WTC11 (cell line): ENCODE measurements at regions not wholly inside any gene's neighbourhood (a gene's known extent, or its start where the extent isn't known, plus 50 kb on each side); places are given as distances from the start of the nearest gene placed in this dataset.

Source experiments
- ATAC-seq: fragments of 200-7000 bp; cut with Tn5 transposase; 2 replicates; pipeline ENCODE4 v1.10.0; 2021; ENCODE audit warnings: mild to moderate bottlenecking, moderate library complexity
- CTCF ChIA-PET: fragments of 300-600 bp; sonication (Branson Sonifier 250); formaldehyde crosslinking; loops from one replicate; lab custom pipeline; 2021; ENCODE audit warnings: antibody characterized with exemption; lab: Charles Lee
- POLR2A ChIA-PET: fragments of 350-600 bp; sonication (Branson Sonifier 250); formaldehyde crosslinking; loops from one replicate; lab custom pipeline; 2021; ENCODE audit warnings: antibody characterized with exemption; lab: Charles Lee
- DNase-seq: peaks from one replicate; pipeline ENCODE4 v3.0.0; 2021; ENCODE audit warnings: low spot score
- H3K27ac Mint-ChIP-seq: 2 replicates; pipeline ENCODE4 v1.8.0; 2021; ENCODE audit warnings: mixed read lengths
- H3K27me3 Mint-ChIP-seq: 2 replicates; pipeline ENCODE4 v1.8.0; 2021; ENCODE audit warnings: low read depth, mild to moderate bottlenecking, moderate library complexity, mixed read lengths
- H3K36me3 Mint-ChIP-seq: 2 replicates; pipeline ENCODE4 v1.8.0; 2021; ENCODE audit warnings: mixed read lengths
- H3K4me1 Mint-ChIP-seq: 2 replicates; pipeline ENCODE4 v1.8.0; 2022; ENCODE audit warnings: mixed read lengths
- H3K4me3 Mint-ChIP-seq: 2 replicates; pipeline ENCODE4 v1.8.0; 2021; ENCODE audit warnings: mild to moderate bottlenecking, moderate library complexity, mixed read lengths
- H3K9me3 Mint-ChIP-seq: 2 replicates; pipeline ENCODE4 v1.8.0; 2021; ENCODE audit warnings: mixed read lengths
- CREB1 ChIP-seq: sonication (generic); formaldehyde crosslinking; IDR thresholded peaks from 2 replicates; pipeline ENCODE4 v1.8.0; 2023; ENCODE audit warnings: mild to moderate bottlenecking, missing genetic modification reagents
- FOXJ3 ChIP-seq: sonication (generic); formaldehyde crosslinking; IDR thresholded peaks from 2 replicates; pipeline ENCODE4 v1.9.0; 2021; ENCODE audit warnings: missing genetic modification reagents, mild to moderate bottlenecking, borderline replicate concordance
- HMGA2 ChIP-seq: fragments of 250-450 bp; sonication (Bioruptor Pico); IDR thresholded peaks from 2 replicates; pipeline ENCODE4 v1.4.0; 2021; ENCODE audit warnings: mild to moderate bottlenecking, moderate library complexity
- MXD4 ChIP-seq: fragments of 250-450 bp; sonication (Bioruptor Pico); IDR thresholded peaks from 2 replicates; pipeline ENCODE4 v1.8.0; 2021; ENCODE audit warnings: mild to moderate bottlenecking, moderate library complexity, borderline replicate concordance
- MYBL2 ChIP-seq: sonication (generic); formaldehyde crosslinking; IDR thresholded peaks from 2 replicates; pipeline ENCODE4 v1.8.1; 2023; ENCODE audit warnings: mild to moderate bottlenecking, moderate library complexity, missing genetic modification reagents
- NFATC4 ChIP-seq: fragments of 250-450 bp; sonication (Bioruptor Pico); IDR thresholded peaks from 2 replicates; pipeline ENCODE4 v1.9.0; 2021; ENCODE audit warnings: mild to moderate bottlenecking
- RELA ChIP-seq: sonication (generic); formaldehyde crosslinking; IDR thresholded peaks from 2 replicates; pipeline ENCODE4 v1.8.1; 2022; ENCODE audit warnings: missing genetic modification reagents, mild to moderate bottlenecking, borderline replicate concordance
- ZNF121 ChIP-seq: sonication (generic); formaldehyde crosslinking; IDR thresholded peaks from 2 replicates; pipeline ENCODE4 v1.8.0; 2023; ENCODE audit warnings: missing genetic modification reagents
- ZNF232 ChIP-seq: sonication (generic); formaldehyde crosslinking; IDR thresholded peaks from 2 replicates; pipeline ENCODE4 v1.8.0; 2022; ENCODE audit warnings: mild to moderate bottlenecking, missing genetic modification reagents
- ZNF416 ChIP-seq: fragments of 250-450 bp; sonication (Bioruptor Pico); IDR thresholded peaks from 2 replicates; pipeline ENCODE4 v1.9.0; 2021; ENCODE audit warnings: mild to moderate bottlenecking, inconsistent platforms
- ZNF671 ChIP-seq: fragments of 250-450 bp; sonication (Bioruptor Pico); IDR thresholded peaks from 2 replicates; pipeline ENCODE4 v1.8.0; 2021; ENCODE audit warnings: mild to moderate bottlenecking
- TF ChIP-seq, protein P1 (sequence below): sonication (generic); formaldehyde crosslinking; IDR thresholded peaks from 2 replicates; pipeline ENCODE4 v1.8.1; 2022; ENCODE audit warnings: mild to moderate bottlenecking, missing genetic modification reagents, moderate library complexity, borderline replicate concordance
- TF ChIP-seq, protein P2 (sequence below): sonication (generic); formaldehyde crosslinking; IDR thresholded peaks from 2 replicates; pipeline ENCODE4 v1.8.1; 2022; ENCODE audit warnings: low read depth, missing genetic modification reagents, borderline replicate concordance
- TF ChIP-seq, protein P3 (sequence below): sonication (generic); formaldehyde crosslinking; IDR thresholded peaks from 2 replicates; pipeline ENCODE4 v1.8.1; 2023; ENCODE audit warnings: mild to moderate bottlenecking, missing genetic modification reagents, borderline replicate concordance
- TF ChIP-seq, protein P4 (sequence below): fragments of 250-450 bp; sonication (Bioruptor Pico); IDR thresholded peaks from 2 replicates; pipeline ENCODE4 v1.8.0; 2021; ENCODE audit warnings: mild to moderate bottlenecking
- TF ChIP-seq, protein P5 (sequence below): fragments of 250-450 bp; sonication (Bioruptor Pico); IDR thresholded peaks from 2 replicates; pipeline ENCODE4 v1.9.0; 2021; ENCODE audit warnings: moderate library complexity, mild to moderate bottlenecking, inconsistent platforms, borderline replicate concordance
- TF ChIP-seq, protein P6 (sequence below): sonication (generic); formaldehyde crosslinking; conservative IDR thresholded peaks from 2 replicates; pipeline ENCODE4 v1.8.1; 2023; ENCODE audit warnings: mild to moderate bottlenecking, low read depth, missing genetic modification reagents, moderate library complexity

DNA sequence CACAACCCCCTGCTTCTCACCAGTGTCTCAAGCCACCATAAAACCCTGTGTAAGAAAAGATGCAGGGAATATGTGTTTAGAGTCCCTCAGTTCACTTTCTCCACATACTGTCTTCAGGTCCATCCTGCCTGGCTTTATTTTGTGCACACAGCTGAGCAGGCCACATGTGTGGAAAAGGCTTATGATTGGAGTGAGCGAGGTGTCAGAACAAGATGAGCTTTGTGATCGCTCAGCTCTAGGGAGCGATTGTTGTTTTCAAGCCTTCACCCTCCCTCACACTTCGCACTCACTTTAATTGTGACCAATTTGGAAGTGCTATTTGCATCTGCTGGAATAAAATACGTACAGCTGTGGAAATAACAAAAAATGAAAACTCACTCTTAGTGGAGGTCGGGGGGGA is 931.1 kb upstream of the TENM4 start:
- POLR2A ChIA-PET: no interaction called here
- no peak overlapping the region for H3K27ac Mint-ChIP-seq
- H3K4me3 Mint-ChIP-seq: no peak overlapping the region
- TF ChIP-seq, protein P1, sequence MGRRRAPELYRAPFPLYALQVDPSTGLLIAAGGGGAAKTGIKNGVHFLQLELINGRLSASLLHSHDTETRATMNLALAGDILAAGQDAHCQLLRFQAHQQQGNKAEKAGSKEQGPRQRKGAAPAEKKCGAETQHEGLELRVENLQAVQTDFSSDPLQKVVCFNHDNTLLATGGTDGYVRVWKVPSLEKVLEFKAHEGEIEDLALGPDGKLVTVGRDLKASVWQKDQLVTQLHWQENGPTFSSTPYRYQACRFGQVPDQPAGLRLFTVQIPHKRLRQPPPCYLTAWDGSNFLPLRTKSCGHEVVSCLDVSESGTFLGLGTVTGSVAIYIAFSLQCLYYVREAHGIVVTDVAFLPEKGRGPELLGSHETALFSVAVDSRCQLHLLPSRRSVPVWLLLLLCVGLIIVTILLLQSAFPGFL (CRISPR knock-in tag): no peak
- TF ChIP-seq CREB1 (CRISPR knock-in tag) (no peak), MYBL2 (CRISPR knock-in tag) (no peak), RELA (CRISPR knock-in tag) (no peak), ZNF671 (no peak), ZNF232 (CRISPR knock-in tag) (no peak), ZNF121 (CRISPR knock-in tag) (no peak), ZNF416 (CRISPR knock-in tag) (no peak), HMGA2 (CRISPR knock-in tag) (no peak)
- TF ChIP-seq, protein P2, sequence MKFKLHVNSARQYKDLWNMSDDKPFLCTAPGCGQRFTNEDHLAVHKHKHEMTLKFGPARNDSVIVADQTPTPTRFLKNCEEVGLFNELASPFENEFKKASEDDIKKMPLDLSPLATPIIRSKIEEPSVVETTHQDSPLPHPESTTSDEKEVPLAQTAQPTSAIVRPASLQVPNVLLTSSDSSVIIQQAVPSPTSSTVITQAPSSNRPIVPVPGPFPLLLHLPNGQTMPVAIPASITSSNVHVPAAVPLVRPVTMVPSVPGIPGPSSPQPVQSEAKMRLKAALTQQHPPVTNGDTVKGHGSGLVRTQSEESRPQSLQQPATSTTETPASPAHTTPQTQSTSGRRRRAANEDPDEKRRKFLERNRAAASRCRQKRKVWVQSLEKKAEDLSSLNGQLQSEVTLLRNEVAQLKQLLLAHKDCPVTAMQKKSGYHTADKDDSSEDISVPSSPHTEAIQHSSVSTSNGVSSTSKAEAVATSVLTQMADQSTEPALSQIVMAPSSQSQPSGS (CRISPR knock-in tag): no peak
- TF ChIP-seq, protein P3, sequence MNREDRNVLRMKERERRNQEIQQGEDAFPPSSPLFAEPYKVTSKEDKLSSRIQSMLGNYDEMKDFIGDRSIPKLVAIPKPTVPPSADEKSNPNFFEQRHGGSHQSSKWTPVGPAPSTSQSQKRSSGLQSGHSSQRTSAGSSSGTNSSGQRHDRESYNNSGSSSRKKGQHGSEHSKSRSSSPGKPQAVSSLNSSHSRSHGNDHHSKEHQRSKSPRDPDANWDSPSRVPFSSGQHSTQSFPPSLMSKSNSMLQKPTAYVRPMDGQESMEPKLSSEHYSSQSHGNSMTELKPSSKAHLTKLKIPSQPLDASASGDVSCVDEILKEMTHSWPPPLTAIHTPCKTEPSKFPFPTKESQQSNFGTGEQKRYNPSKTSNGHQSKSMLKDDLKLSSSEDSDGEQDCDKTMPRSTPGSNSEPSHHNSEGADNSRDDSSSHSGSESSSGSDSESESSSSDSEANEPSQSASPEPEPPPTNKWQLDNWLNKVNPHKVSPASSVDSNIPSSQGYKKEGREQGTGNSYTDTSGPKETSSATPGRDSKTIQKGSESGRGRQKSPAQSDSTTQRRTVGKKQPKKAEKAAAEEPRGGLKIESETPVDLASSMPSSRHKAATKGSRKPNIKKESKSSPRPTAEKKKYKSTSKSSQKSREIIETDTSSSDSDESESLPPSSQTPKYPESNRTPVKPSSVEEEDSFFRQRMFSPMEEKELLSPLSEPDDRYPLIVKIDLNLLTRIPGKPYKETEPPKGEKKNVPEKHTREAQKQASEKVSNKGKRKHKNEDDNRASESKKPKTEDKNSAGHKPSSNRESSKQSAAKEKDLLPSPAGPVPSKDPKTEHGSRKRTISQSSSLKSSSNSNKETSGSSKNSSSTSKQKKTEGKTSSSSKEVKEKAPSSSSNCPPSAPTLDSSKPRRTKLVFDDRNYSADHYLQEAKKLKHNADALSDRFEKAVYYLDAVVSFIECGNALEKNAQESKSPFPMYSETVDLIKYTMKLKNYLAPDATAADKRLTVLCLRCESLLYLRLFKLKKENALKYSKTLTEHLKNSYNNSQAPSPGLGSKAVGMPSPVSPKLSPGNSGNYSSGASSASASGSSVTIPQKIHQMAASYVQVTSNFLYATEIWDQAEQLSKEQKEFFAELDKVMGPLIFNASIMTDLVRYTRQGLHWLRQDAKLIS (CRISPR knock-in tag): no peak
- TF ChIP-seq, all 79 proteins: peak for 0
- Mint-ChIP-seq H3K4me1 (no peaks in the 10 kb centered on the region), H3K9me3 (no peaks in the 10 kb centered on the region), H3K36me3 (no peaks in the 10 kb centered on the region), H3K27me3 (peaks cover 26% of the 10 kb centered on the region)
- CTCF ChIA-PET: no interaction called here
- ATAC-seq (no peak), DNase-seq (no peak)

DNA sequence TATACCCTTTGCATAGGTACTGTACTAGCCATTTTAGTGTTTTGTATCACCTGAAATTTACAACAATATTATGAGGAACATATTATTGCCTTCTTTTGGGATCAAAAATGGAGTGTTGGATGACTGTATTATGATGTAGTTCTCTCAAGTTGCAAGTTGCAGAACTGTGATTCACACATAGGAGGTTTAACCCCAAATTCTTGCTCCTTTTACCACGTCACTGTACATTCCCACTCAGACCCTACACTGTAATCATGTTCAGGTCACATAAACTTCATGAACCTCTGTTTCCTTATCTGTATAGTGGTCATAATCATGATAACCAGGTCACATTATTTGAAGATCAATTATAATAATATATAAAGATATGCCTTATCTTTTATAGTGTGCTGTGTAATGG is 925.1 kb upstream of the TENM4 start:
- Mint-ChIP-seq H3K27me3 (no peaks in the 10 kb centered on the region), H3K9me3 (no peaks in the 10 kb centered on the region), H3K36me3 (no peaks in the 10 kb centered on the region), H3K4me3 (no peak overlapping the region), H3K4me1 (no peaks in the 10 kb centered on the region), H3K27ac (no peak overlapping the region)
- ATAC-seq: no peak
- ChIA-PET CTCF (no interaction called here), POLR2A (no interaction called here)
- DNase-seq: no peak
- no peak for TF ChIP-seq MXD4 (CRISPR knock-in tag)
- TF ChIP-seq RELA (CRISPR knock-in tag): no peak
- TF ChIP-seq NFATC4: no peak
- TF ChIP-seq, protein P3 (CRISPR knock-in tag): no peak
- TF ChIP-seq, protein P4, sequence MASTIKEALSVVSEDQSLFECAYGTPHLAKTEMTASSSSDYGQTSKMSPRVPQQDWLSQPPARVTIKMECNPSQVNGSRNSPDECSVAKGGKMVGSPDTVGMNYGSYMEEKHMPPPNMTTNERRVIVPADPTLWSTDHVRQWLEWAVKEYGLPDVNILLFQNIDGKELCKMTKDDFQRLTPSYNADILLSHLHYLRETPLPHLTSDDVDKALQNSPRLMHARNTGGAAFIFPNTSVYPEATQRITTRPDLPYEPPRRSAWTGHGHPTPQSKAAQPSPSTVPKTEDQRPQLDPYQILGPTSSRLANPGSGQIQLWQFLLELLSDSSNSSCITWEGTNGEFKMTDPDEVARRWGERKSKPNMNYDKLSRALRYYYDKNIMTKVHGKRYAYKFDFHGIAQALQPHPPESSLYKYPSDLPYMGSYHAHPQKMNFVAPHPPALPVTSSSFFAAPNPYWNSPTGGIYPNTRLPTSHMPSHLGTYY (CRISPR knock-in tag): no peak
- no peak for TF ChIP-seq FOXJ3
- TF ChIP-seq, protein P5, sequence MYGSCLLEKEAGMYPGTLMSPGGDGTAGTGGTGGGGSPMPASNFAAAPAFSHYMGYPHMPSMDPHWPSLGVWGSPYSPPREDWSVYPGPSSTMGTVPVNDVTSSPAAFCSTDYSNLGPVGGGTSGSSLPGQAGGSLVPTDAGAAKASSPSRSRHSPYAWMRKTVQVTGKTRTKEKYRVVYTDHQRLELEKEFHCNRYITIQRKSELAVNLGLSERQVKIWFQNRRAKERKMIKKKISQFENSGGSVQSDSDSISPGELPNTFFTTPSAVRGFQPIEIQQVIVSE (CRISPR knock-in tag): no peak
- TF ChIP-seq, protein P6, sequence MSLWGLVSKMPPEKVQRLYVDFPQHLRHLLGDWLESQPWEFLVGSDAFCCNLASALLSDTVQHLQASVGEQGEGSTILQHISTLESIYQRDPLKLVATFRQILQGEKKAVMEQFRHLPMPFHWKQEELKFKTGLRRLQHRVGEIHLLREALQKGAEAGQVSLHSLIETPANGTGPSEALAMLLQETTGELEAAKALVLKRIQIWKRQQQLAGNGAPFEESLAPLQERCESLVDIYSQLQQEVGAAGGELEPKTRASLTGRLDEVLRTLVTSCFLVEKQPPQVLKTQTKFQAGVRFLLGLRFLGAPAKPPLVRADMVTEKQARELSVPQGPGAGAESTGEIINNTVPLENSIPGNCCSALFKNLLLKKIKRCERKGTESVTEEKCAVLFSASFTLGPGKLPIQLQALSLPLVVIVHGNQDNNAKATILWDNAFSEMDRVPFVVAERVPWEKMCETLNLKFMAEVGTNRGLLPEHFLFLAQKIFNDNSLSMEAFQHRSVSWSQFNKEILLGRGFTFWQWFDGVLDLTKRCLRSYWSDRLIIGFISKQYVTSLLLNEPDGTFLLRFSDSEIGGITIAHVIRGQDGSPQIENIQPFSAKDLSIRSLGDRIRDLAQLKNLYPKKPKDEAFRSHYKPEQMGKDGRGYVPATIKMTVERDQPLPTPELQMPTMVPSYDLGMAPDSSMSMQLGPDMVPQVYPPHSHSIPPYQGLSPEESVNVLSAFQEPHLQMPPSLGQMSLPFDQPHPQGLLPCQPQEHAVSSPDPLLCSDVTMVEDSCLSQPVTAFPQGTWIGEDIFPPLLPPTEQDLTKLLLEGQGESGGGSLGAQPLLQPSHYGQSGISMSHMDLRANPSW (CRISPR knock-in tag): no peak
